ENCODE measurements at regions not wholly inside any gene's neighbourhood (a gene's known extent, or its start where the extent isn't known, plus 50 kb on each side); places are given as distances from the start of the nearest gene placed in this dataset.

GRCh38 chr13:80552851-80553440, 212.0 kb upstream of the SPRY2 start:
- H3K9ac ChIP-seq (ENCODE audit: insufficient read depth, low read length, poor library complexity, severe bottlenecking): no peak overlapping the region
- H3K36me3 Mint-ChIP-seq: no peaks in the 10 kb centered on the region
- H3K4me3 ChIP-seq (replicated peaks in 1 of 3; ENCODE audit: low read depth in 2 of 3, low read length in 3 of 3): no peak overlapping the region
- H3K4me3 Mint-ChIP-seq: no peak overlapping the region
- H3K4me1 ChIP-seq (ENCODE audit: control insufficient read depth in 1 of 2, insufficient read depth in 2 of 2, low read length in 2 of 2): peaks cover 0 to 3% of the 10 kb centered on the region in 2 donors
- H3K79me2 ChIP-seq (ENCODE audit: insufficient read depth, low read length): no peaks in the 10 kb centered on the region
- no peak overlapping the region for H3K27ac ChIP-seq (ENCODE audit: low read depth in 1 of 2, low read length in 2 of 2)
- no peak for DNase-seq
- H3K27me3 ChIP-seq (ENCODE audit: control insufficient read depth in 2 of 2, insufficient read depth in 2 of 2, low read length in 2 of 2): no peaks in the 10 kb centered on the region
- no peak for TF ChIP-seq CTCF (IDR thresholded peaks at IDR 0.05)
- H3K9me3 Mint-ChIP-seq: peaks cover 0 to 3% (median 0%) of the 10 kb centered on the region in 7 donors
- peak overlapping the region in 1 of 7 donors; percentile 55 for H3K27ac Mint-ChIP-seq
- H3K4me1 Mint-ChIP-seq: peaks cover 10% of the 10 kb centered on the region
- intact Hi-C loops (cut with micrococcal nuclease): no loop called here
- H4K20me1 ChIP-seq (ENCODE audit: insufficient read depth, low read length): no peaks in the 10 kb centered on the region
- no peak overlapping the region for H2AFZ ChIP-seq (ENCODE audit: insufficient read depth, low read depth, low read length, poor library complexity, severe bottlenecking)
- H3K36me3 ChIP-seq (replicated peaks in 1 of 2; ENCODE audit: control insufficient read depth in 1 of 2, insufficient read depth in 2 of 2, low read length in 2 of 2): no peaks in the 10 kb centered on the region
- peaks cover 0 to 2% (median 1%) of the 10 kb centered on the region in 3 donors for H3K27me3 Mint-ChIP-seq (ENCODE audit: low read depth in 3 of 3)
- no peak overlapping the region for H3K4me2 ChIP-seq (replicated peaks; ENCODE audit: extremely low read depth, low read length, poor library complexity, severe bottlenecking)
- 100% methylated on average over 1 of the region's 4 CpGs for WGBS (ENCODE audit: insufficient coverage)
- no peaks in the 10 kb centered on the region for H3K9me3 ChIP-seq (replicated peaks in 1 of 2; ENCODE audit: control insufficient read depth in 1 of 2, insufficient read depth in 1 of 2, low read length in 2 of 2)

DNA sequence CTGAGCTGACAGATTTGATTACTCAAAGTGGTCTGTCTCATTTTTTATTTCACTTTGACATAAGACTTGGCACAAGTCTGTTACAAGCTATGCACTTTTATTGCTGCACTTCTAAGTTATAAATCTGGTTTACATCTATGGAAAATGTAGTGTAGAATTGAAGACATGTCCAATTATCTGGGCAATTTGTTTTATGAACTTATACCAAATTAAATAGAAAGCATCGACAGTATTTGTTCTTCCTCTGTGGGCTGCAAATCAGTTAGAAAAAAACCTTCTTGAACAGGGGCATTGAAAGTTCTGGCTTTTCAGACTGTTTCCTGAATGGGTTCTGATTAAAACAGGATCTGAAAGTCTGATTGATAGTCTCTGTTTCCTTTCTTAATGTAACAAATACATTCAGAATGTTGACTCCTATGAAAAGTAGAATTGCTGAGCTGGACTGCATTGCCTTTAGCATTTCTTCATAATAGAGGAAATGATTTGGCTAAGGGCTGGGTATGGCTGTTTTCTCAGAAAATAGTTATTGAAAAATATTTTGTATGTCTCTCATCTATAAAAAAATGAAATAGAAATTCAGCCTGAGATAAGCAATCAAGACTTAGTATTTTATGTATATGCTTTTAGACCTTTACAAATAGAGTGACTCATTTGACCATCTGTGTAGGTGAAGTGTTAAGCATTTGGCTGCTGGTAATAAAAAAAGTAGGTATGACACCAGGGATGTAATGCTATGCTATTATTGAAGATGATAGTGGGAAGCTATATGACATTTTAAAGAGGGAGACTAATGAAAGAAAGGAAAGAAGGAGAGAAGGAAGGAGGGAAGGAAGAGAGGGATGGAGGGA, 210.9 kb upstream of the SPRY2 start:
- no peak overlapping the region for H3K4me3 ChIP-seq (replicated peaks in 1 of 3; ENCODE audit: low read depth in 2 of 3, low read length in 3 of 3)
- no peak for DNase-seq
- Mint-ChIP-seq H3K4me3 (peak overlapping the region in 1 of 2 donors; percentile 11), H3K4me1 (peaks cover 10% of the 10 kb centered on the region), H3K9me3 (no peaks in the 10 kb centered on the region), H3K36me3 (no peaks in the 10 kb centered on the region), H3K27ac (no peak overlapping the region), H3K27me3 (ENCODE audit: low read depth in 3 of 3) (peaks cover 0 to 2% (median 1%) of the 10 kb centered on the region in 3 donors)
- no peaks in the 10 kb centered on the region for H3K27me3 ChIP-seq (ENCODE audit: control insufficient read depth in 2 of 2, insufficient read depth in 2 of 2, low read length in 2 of 2)
- no peak for TF ChIP-seq CTCF (IDR thresholded peaks at IDR 0.05)
- no peaks in the 10 kb centered on the region for H3K79me2 ChIP-seq (ENCODE audit: insufficient read depth, low read length)
- WGBS (ENCODE audit: insufficient coverage): no CpG with 5 or more reads among the region's 1 CpG
- no peak overlapping the region for H3K9ac ChIP-seq (ENCODE audit: insufficient read depth, low read length, poor library complexity, severe bottlenecking)
- H3K27ac ChIP-seq (ENCODE audit: low read depth in 1 of 2, low read length in 2 of 2): no peak overlapping the region
- no peaks in the 10 kb centered on the region for H3K9me3 ChIP-seq (replicated peaks in 1 of 2; ENCODE audit: control insufficient read depth in 1 of 2, insufficient read depth in 1 of 2, low read length in 2 of 2)
- intact Hi-C loops (cut with micrococcal nuclease): no loop called here
- no peak overlapping the region for H3K4me2 ChIP-seq (replicated peaks; ENCODE audit: extremely low read depth, low read length, poor library complexity, severe bottlenecking)
- no peak overlapping the region for H2AFZ ChIP-seq (ENCODE audit: insufficient read depth, low read depth, low read length, poor library complexity, severe bottlenecking)
- no peaks in the 10 kb centered on the region for H3K36me3 ChIP-seq (replicated peaks in 1 of 2; ENCODE audit: control insufficient read depth in 1 of 2, insufficient read depth in 2 of 2, low read length in 2 of 2)
- no peaks in the 10 kb centered on the region for H4K20me1 ChIP-seq (ENCODE audit: insufficient read depth, low read length)
- H3K4me1 ChIP-seq (ENCODE audit: control insufficient read depth in 1 of 2, insufficient read depth in 2 of 2, low read length in 2 of 2): peaks cover 0 to 3% of the 10 kb centered on the region in 2 donors

Measured in CD14-positive monocyte (primary cell).